HEK293 (cell line): ENCODE measurements at regions not wholly inside any gene's neighbourhood (a gene's known extent, or its start where the extent isn't known, plus 50 kb on each side); places are given as distances from the start of the nearest gene placed in this dataset.

Experiments used
- OVOL3 ChIP-seq: fragments of 450-650 bp; formaldehyde crosslinking; IDR thresholded peaks from 2 replicates; pipeline ENCODE4 v1.5.1; 2016; ENCODE audit warnings: missing biosample characterization, missing genetic modification characterization
- ZNF16 ChIP-seq: fragments of 450-650 bp; formaldehyde crosslinking; IDR thresholded peaks from 2 replicates; pipeline ENCODE4 v1.5.1; 2016; ENCODE audit warnings: low read depth, missing biosample characterization, missing genetic modification characterization
- ZNF830 ChIP-seq: fragments of 450-650 bp; IDR thresholded peaks from 2 replicates; pipeline ENCODE4 v1.5.0; 2018; ENCODE audit warnings: missing biosample characterization, missing genetic modification characterization, low read depth, mild to moderate bottlenecking, moderate library complexity
- TF ChIP-seq, protein P1 (sequence below): fragments of 450-650 bp; formaldehyde crosslinking; IDR thresholded peaks from 2 replicates; pipeline ENCODE4 v1.5.1; 2016; ENCODE audit warnings: missing biosample characterization, missing genetic modification characterization
- TF ChIP-seq, protein P2 (sequence below): fragments of 450-650 bp; formaldehyde crosslinking; optimal IDR thresholded peaks from 2 replicates; pipeline ENCODE3; 2016; ENCODE audit warnings: missing biosample characterization, mild to moderate bottlenecking, missing genetic modification characterization
- TF ChIP-seq, protein P3 (sequence below): fragments of 450-650 bp; formaldehyde crosslinking; IDR thresholded peaks from 2 replicates; pipeline ENCODE4 v1.5.1; 2016; ENCODE audit warnings: missing biosample characterization, missing genetic modification characterization

DNA sequence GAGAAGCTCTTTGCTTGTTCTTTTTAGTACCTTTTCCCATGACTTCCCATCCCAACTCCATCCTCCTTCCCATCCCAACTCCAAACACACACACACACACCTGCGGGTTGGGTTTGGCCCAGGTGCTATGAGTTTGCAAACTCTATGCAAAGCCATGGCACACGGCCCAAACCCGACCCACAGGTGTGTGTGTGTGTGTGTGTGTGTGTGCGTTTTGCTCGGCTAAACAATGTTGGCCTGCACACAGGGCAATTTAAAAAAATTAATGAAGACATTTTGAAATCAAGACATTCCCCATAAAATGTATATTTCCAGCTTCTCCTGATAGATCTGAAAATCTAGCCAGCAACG, 103.7 kb upstream of the TLE3 start:
- TF ChIP-seq, protein P1, sequence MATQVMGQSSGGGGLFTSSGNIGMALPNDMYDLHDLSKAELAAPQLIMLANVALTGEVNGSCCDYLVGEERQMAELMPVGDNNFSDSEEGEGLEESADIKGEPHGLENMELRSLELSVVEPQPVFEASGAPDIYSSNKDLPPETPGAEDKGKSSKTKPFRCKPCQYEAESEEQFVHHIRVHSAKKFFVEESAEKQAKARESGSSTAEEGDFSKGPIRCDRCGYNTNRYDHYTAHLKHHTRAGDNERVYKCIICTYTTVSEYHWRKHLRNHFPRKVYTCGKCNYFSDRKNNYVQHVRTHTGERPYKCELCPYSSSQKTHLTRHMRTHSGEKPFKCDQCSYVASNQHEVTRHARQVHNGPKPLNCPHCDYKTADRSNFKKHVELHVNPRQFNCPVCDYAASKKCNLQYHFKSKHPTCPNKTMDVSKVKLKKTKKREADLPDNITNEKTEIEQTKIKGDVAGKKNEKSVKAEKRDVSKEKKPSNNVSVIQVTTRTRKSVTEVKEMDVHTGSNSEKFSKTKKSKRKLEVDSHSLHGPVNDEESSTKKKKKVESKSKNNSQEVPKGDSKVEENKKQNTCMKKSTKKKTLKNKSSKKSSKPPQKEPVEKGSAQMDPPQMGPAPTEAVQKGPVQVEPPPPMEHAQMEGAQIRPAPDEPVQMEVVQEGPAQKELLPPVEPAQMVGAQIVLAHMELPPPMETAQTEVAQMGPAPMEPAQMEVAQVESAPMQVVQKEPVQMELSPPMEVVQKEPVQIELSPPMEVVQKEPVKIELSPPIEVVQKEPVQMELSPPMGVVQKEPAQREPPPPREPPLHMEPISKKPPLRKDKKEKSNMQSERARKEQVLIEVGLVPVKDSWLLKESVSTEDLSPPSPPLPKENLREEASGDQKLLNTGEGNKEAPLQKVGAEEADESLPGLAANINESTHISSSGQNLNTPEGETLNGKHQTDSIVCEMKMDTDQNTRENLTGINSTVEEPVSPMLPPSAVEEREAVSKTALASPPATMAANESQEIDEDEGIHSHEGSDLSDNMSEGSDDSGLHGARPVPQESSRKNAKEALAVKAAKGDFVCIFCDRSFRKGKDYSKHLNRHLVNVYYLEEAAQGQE = no peak
- TF ChIP-seq, protein P2, sequence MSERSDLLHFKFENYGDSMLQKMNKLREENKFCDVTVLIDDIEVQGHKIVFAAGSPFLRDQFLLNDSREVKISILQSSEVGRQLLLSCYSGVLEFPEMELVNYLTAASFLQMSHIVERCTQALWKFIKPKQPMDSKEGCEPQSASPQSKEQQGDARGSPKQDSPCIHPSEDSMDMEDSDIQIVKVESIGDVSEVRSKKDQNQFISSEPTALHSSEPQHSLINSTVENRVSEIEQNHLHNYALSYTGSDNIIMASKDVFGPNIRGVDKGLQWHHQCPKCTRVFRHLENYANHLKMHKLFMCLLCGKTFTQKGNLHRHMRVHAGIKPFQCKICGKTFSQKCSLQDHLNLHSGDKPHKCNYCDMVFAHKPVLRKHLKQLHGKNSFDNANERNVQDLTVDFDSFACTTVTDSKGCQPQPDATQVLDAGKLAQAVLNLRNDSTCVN (tag by site-specific recombination) = no peak
- no peak for TF ChIP-seq OVOL3 (tag by site-specific recombination)
- no peak for TF ChIP-seq ZNF830 (tag by site-specific recombination)
- TF ChIP-seq, protein P3, sequence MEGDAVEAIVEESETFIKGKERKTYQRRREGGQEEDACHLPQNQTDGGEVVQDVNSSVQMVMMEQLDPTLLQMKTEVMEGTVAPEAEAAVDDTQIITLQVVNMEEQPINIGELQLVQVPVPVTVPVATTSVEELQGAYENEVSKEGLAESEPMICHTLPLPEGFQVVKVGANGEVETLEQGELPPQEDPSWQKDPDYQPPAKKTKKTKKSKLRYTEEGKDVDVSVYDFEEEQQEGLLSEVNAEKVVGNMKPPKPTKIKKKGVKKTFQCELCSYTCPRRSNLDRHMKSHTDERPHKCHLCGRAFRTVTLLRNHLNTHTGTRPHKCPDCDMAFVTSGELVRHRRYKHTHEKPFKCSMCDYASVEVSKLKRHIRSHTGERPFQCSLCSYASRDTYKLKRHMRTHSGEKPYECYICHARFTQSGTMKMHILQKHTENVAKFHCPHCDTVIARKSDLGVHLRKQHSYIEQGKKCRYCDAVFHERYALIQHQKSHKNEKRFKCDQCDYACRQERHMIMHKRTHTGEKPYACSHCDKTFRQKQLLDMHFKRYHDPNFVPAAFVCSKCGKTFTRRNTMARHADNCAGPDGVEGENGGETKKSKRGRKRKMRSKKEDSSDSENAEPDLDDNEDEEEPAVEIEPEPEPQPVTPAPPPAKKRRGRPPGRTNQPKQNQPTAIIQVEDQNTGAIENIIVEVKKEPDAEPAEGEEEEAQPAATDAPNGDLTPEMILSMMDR (tag by site-specific recombination) = no peak
- TF ChIP-seq ZNF16 (tag by site-specific recombination) = no peak
